Smooth muscle cell of the brain vasculature (primary cell): ENCODE measurements at regions not wholly inside any gene's neighbourhood (a gene's known extent, or its start where the extent isn't known, plus 50 kb on each side); places are given as distances from the start of the nearest gene placed in this dataset.

Experiments
- DNase-seq: peaks from one replicate; pipeline ENCODE4 v3.0.0-alpha.2; 2012; ENCODE audit warnings: low read depth, low spot score

DNA sequence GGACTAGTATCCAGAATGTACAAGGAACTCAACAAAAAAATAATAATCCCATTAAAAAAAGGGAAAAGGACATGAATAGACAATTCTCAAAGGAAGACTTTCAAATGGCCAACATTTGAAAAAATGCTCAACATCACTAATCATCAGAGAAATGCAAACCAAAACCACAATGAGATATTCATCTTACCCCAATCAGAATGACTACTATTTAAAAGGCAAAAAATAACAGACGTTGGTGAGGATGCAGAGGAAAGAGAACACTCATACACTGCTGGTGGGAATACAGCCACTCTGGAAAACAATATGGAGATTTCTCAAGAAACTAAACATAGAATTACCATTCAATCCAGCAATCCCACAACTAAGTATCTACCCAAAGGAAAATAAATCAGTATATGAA lies 133.1 kb downstream of the KDR start:
- DNase-seq = no peak

DNA sequence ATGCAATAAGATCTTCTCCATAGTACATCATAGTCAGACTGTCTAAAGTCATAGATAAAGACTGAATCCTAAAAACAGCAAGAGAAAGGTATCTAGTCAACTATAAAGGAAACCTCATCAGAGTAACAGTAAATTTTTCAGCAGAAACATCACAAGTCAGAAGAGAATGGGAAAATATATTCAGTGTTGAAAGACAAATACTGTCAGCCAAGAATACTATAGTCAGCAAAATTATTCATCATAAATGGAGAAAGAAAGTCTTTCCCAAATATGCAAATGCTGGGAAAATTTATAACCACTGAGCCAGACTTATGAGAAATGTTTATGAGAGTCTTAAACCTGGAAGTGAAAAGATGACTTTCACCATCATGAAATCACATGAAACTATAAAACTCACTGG lies 136.7 kb downstream of the KDR start:
- no peak for DNase-seq

DNA sequence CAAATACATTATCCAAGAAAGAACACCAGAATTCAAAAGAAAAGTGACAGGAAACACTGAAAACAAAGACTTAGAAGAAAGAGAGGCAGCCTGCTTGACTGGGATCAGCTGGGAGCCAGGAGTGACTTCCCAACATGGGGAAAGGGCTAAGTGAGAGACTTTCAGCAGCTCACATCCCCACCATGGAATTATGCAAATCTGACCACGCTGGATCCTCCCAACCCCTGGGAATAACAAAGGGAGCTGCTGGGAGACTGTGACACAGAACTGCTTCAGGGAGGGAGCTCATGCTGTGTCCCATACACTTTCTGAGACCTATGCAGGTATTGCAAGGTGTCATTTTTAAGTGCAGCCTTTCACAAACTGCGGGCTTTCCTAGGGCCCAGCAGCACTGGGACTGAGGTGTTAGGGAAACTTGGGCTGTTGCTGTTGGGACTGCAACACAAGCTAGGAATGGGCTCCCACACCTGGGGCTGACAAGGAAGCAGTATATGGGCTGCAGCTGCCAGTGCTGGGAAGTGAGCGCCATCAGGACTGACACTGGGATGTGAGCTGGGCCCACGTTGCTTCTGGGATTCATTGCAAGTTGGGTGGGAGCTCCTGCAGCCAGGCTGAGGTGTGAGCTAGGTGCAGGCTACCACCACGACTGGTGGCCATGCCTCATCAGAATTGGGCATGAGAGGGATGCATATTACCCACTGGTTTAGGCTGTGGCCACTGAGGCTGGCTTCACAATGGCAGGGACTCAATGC lies 139.1 kb downstream of the KDR start:
- no peak for DNase-seq

DNA sequence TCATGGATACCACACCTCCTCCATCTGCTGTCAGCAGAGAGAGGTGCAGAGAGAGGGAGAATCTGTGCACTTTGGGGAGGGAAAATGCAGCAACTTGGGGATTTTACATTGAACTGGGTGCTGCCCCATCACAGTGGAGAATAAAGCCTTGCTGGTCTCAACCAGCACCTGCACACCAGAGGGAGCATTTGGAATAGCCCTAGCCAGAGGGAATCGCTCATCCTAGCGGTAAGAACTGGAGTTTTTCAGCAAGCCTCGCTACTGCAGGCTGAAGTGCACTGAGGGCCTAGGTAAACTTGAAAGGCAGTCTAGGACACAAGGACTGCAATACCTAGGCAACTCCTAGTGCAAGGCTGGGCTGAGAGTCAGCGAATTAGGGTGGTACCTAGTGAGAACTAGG lies 148.7 kb downstream of the KDR start:
- no peak for DNase-seq

DNA sequence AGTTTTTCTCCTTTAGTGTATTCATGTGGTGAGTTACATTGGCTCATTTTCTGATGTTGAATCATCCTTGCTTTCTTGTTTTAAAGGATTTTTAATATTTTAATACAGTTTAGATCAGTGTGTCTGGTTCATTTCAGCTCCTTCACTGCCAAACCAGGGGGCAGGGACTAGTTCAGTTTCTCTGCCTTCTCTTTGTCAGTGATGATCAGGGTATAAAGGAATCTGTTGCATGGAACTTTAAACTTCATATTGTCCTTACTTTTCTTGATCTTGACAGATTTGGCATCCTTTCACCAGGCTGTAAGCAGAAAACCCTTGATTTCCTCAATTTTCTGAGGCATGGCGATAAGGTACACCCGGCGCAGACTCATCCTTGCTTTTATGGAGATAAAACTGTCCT lies 149.4 kb downstream of the KDR start:
- DNase-seq = no peak

DNA sequence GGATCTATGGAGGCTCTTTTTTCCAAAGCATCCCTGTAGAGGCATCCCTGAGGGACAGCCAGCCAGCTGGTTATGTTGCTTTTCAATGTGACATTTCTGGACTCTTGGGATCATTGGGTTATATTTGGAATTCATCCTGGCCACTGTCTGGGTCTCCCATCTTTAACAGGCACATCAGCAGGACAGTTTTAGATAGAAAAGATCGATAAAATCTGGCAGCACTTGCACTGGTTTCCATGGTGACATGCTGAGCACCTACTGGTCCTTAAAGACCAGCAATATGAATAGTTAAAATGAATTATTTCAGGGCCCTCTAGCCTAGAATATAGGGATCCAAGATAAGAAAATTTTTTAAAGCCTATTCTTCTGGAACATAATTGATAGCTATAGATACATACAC lies 151.6 kb downstream of the KDR start:
- DNase-seq = no peak

DNA sequence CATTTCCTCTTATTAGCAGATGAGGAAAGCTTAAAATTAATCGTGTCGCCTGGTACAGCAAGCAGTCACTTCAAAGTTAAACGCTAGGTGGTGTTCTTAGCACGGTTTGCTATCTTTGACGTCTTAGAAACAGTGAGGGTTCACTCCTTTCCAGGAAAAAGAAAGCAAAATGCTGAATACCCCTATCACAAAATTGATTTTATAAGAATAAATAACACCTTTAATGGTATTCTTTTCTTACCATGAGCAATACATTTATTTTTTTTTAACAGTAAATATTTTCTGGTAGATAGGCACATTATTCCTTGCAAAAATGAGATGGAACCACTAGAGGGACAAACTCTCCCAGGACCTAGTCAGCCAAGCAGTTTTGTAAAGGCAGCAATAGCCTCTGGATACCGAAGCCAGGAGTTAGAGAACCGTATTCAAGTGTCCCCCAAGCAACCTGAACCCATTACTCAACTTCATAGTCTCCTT lies 153.9 kb downstream of the KDR start:
- DNase-seq = peak; percentile 18

DNA sequence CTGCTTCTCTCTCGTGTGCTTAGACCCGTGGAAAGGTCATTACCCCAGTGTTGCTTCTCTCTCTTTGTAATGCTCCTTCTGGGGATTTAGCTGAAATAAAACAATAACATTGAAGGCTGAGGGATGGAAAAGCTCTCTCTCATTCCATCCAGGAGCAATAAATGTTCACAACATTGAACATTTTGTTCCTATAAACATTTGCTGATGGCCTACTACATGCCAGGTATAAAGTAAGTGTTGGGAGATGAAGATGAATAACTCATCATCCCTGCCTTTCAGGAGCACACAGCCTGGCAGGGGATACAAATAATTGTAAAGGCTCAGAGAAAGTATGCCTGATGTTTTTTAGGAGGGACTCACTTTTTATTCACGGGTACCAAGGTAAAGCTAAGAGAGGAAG lies 158.1 kb downstream of the KDR start:
- DNase-seq = no peak

DNA sequence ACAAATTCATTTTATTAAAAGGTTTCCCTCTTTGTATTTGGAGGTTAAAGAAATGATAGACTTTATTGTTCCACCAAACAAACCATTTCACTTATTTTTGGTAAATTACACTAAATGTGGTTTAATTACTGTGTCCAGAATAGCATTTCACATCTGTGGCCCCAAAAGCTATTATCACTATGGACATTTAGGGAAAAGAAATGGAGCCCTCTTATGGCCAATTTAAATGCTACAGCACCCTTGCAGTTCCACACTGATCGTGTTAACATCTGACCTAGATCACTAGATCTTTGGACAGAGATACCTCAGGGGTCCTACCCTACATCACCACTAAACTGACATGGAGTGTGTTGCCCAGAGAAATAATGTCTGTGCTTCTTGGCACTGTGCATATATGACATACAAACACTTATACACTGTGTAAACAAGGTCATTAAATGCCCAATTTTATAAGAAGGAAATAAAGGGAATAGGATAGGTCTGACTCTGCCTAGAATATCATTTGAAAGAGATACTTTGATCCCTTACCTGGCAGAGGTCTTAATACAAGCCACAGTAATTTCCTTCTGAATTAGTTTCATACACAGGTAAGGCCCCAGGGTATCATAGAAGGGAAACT lies 163.9 kb downstream of the KDR start:
- DNase-seq = no peak

DNA sequence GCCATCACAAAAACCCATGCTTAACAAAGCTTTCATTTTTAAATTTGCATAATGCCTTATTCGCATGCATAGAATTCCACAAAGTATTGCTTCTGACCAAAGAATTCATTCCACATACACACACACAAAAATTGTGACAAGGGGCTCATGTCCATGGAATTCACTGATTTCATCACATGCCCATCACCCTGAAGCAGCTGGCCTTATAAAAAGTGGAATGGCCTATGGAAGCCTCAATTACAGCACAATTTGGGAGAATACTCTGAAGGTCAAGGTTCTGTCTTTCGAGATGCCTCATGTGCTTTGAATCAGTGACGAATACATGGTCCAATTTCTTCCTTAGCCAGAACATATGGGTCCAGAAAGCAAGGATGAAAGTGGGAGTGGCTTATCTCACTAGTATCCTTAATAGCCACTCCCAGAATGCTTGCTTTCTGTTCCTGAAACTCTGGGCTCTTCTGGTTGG lies 165.7 kb downstream of the KDR start:
- DNase-seq = no peak

DNA sequence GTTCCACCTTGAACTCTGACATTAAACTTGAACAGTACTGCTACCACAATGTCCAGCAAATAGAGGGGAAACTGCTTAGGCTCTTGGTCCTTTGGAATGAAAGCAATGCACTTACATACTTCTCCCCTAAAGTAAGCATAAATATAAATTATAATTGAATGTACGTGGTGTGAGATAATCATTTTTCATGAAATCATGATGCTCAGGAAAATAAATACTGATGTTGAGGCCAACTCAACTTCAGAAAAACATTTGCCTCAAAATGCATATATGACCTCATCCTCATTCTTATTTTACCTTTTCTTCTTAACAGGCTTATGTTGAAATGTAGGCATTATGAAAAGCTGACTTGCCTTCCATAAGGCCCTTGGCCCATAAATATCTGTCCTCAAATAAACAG lies 166.3 kb downstream of the KDR start:
- no peak for DNase-seq

DNA sequence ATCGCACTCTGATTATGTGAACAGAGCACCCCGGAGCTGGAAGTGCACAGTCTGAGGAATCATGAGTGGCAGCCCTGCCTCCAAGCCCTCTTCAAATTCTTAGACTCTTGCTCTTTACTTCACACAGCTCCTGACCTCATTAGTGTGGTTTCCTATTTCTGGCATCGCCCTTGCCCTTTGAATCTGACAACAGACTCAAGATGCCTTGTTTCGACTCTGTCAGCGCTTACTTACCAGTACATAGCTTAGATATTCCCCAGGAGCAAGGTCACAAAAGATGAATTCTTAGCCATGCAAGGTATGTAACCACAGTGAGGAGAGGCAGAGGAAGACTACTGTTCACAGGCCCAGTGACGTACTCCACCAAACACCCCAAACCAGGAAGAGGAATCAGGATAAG lies 167.2 kb downstream of the KDR start:
- no peak for DNase-seq

DNA sequence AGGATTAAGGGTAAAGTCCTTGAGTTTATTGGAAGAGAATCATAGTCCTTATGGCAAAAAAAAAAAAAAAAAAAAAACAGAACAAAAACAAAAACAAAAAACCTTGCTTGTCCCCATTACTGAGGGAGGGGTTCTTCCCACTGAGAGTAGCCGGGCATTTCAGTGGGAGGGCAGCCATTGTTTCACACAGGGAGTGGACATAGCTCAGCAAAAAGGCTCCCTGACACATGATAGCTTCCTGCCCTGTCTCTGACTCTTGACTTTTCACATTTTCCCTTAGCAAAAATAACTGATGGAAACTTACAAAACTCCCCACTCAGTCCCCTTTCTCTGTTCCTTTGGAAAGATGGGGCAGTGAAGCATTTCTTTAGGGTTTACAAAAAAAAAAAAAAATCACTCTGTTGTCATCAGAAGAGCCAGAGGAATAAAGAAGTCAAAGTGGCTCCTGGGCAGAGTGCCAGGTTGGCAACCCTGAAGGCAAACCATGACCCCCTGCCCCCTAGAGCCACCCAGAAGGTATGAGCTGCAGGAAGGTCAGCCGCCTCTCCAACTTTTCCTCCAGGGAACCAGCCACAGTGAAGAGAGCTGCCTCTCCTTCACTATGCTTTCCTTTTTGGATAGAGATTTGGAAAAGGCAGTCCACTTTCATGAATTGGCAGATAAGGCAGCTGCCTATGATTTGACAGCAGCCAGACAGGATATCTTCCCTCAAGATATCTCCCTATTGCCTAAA lies 170.6 kb downstream of the KDR start:
- no peak for DNase-seq

DNA sequence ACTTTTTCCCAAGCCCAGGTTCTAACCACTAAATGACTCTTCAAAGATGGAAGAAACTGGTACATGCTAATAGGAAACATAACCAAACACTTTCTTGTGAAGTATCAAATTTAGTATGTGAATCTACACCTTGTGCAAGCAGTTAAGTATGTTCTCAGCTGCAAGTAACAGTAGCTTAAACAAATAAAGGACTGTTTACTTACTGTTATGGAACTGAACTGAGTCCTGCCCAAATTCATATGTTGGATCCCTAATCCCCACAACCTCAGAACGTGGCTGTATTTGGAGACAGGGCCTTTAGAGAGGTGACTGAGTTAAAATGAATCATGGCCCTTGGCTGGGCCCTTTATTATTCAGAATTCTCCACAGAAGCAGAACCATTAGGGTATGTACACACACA lies 178.7 kb downstream of the KDR start:
- no peak for DNase-seq

DNA sequence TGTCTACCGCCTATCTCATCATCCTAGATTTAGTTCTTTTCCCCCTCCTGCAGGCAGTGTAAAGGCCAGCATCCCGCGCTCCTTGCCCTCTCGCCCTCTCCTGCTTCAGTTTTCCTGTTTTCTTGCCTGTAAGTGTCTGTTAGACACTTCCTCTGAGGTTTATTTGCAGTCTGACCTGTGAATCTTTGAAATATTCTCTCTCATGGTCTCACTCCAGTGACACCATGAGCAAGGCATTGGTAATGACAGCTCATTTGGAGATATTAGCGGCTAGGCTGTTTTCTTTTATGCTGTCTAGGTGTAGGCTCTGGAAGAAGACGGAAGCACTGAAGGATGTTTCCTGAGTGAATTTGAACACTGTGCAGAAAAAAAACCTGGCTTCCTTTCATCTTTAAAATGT lies 179.6 kb downstream of the KDR start:
- no peak for DNase-seq

DNA sequence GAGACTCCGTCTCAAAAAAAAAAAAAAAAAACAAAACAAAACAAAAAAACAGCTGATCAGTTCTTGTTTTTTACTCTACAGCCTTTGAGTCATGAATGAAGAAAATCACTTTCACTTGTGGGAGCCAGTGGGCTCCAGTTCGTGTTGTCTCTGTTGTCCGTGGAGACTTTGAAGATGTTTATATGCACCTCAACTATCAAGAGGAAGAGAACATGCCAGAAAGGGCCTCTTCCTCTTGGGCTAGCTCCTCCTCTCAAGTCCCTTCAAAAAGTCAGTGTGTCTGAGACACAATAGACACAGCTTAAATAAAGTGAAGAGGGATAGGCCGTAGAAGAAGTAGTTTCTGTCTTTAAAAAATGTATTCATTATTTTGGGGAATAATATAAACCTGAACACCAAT lies 182.7 kb downstream of the KDR start:
- no peak for DNase-seq

DNA sequence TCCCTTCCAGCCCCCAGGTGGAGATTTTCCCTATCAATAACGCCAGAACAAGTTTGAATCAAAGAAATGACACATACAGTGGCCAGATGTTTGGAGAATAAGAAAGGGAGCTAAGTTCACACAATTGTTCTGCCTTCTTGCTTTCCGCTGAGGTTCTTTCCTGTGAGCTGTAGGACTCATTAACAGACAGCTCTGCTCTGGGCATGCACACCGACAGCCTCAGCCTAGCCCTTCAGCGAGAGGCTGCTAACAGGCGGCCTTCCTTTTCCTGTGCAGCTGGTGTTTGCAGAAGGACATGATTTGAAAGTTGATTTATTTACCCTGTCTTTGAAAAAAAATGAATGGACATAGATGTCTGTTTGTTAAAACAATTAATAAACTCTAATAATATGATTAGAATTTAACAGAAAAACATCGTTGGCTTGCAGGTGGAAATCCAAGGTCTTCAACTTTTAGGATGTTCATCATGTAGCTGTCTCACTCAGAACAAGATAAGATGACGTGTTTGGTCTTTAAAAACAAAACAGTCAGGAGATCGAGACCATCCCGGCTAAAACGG lies 183.3 kb downstream of the KDR start:
- no peak for DNase-seq

DNA sequence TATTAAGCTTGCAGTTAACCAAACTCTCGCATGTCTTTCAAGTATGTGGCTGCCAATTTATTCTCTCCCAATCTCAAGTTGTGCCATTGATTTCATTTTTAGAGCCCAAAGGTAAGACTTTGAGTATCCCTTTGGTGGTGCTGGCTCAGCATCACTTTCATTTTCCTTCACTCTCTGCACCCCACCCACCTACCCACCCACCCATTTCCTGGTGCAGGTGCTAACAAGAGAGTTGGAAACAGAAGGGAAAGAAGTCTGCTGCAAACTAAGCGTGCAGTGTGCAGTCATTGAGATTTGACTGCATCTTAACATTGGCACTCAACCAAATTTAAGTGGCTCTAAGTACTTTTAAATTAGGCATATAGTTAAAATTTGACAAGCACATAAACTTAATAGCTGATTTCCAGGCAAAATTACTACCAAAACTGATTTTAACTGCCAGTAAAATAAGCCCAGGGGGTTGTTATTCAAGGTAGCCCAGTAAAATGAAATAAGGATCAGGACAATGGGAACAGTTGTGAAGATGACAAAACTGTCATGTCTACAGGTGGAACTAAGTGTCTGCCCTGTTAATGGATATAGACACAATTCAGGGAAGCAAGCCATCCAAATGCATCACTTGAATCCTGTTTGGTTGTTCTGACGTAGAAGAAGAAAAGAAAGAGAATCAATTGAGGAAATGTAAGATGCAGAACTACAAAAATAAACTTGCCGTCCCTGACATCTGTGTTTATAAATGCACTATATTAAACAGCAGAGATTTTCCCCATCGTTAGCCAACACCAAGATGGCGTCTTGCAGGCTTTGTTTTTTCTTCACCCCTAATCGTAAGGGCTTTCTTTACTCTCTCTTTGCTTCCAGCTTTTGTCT lies 184.2 kb downstream of the KDR start:
- no peak for DNase-seq

DNA sequence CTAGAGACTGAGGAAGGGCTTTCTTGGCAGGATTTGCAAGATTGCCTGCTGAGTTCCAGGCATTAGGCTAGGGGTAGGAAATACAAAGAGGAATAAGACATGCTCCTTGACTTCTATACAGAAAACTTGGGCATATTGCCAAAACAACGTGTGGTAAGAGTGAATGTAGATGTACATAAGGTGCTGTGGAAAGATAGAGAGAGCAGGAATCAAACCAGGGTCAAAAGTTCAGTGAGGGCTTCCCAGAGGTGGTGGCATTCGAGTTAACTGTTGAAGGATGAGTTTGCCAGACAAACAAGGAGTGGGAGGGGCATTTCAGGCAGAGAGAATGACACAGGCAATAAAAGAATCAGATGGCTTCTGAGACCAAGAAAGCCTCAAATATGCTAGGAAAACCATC lies 187.9 kb downstream of the KDR start:
- DNase-seq = no peak

DNA sequence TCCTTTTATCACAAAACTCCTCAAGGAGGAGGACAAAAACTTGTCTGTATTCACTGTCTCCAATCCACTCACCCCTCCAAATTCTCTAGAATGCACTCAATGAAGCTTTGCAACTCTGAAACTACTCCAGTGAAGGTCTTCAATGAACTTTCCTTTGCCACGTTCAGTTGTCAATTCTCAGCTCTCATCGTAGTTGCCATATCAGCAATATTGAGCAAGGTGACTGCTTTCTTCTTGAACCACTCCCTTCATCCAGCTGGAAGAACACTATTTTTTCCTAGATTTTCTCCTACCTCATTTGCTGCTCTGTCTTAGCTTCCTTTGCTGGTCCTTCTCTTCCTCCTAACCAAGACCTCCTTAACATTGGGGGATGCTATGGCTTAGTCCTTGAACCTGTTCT lies 191.8 kb downstream of the KDR start:
- DNase-seq = no peak

DNA sequence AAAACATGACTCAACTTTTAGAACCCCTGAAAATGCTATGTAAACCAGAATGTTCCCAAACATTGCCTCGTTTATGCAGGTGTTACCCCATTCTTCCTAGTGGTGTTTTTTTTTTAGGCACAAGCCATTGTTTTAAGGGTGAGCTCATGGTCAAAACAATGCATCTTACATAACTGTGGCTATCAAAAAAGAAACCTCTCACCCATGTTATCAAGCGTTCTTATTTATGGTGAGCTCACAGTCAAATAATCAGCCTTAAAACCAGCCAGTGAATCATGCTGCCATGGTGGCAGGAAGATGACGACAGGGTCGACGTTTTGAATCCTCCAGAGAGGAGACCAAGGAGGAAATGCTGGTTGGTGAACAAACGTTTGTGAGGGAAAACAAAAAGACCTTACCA lies 195.2 kb downstream of the KDR start:
- no peak for DNase-seq

DNA sequence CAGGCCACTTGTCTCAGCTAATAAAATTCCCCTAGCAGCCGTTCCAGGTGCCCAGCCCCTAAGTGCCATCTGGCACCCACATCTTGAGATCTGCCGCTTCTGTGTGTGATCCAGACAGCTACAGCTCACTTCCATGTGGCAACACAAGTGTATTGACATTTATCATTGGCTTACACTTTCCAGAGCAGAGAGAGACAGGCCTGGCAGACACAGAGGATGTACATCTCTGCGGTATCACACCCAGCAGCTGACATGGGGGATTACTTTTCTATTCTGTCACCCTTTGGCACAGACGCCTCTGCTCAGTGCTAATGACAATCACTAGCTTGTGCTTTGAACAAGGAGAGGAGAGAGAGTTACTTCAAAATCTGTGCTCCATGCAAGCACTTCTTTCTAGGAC lies 195.9 kb downstream of the KDR start:
- no peak for DNase-seq
